ENCODE measurements at regions not wholly inside any gene's neighbourhood (a gene's known extent, or its start where the extent isn't known, plus 50 kb on each side); places are given as distances from the start of the nearest gene placed in this dataset.

GRCh38 chr22:40122792-40123191 lies 54.9 kb upstream of the TNRC6B start:
- TF ChIP-seq POLR2AphosphoS5 (IDR thresholded peaks at IDR 0.05) (no peak), POLR2A (IDR thresholded peaks at IDR 0.05) (no peak), EP300 (IDR thresholded peaks at IDR 0.05; ENCODE audit: low read depth) (no peak)
- TF ChIP-seq, protein P1, sequence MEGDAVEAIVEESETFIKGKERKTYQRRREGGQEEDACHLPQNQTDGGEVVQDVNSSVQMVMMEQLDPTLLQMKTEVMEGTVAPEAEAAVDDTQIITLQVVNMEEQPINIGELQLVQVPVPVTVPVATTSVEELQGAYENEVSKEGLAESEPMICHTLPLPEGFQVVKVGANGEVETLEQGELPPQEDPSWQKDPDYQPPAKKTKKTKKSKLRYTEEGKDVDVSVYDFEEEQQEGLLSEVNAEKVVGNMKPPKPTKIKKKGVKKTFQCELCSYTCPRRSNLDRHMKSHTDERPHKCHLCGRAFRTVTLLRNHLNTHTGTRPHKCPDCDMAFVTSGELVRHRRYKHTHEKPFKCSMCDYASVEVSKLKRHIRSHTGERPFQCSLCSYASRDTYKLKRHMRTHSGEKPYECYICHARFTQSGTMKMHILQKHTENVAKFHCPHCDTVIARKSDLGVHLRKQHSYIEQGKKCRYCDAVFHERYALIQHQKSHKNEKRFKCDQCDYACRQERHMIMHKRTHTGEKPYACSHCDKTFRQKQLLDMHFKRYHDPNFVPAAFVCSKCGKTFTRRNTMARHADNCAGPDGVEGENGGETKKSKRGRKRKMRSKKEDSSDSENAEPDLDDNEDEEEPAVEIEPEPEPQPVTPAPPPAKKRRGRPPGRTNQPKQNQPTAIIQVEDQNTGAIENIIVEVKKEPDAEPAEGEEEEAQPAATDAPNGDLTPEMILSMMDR (IDR thresholded peaks at IDR 0.05): no peak

All from transverse colon (tissue), 4 donors.